ENCODE measurements at regions not wholly inside any gene's neighbourhood (a gene's known extent, or its start where the extent isn't known, plus 50 kb on each side); places are given as distances from the start of the nearest gene placed in this dataset.
"Not testable (repeated sequence)": the region's sequence is repeated elsewhere in the genome, so short reads cannot be mapped to it uniquely, and the experiment has no call there.

DNA sequence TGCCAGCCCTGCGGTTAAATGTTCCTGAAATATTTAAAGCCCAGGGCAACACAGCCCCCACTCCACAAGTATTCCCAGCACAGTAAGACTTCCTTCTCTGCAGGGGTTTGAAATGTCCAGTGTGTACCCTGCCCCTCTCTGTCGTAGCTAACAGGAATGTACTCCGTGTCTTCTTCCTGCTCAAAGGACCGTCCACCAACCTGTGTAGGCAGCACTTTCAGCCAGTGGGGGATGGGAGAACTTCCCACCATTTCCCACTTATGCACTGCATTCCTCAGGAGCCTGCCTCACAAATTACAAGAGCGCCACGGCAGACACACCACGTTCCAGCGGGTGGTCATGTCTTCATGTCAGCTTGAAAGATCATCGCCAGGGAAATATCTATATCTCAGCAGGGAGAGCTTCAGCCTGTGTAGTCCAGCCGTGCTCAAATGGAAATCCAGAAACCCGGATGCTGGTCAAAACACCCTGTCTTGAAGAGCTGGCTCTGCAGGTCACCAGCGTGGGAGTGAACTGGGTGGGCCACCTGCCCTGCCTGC is 65.7 kb downstream of the ART5 start:
- H3K18ac ChIP-seq (ENCODE audit: low read length); H3K4me3 ChIP-seq (ENCODE audit: low read length in 2 of 2); H2BK12ac ChIP-seq (ENCODE audit: low read length); H3K36me3 ChIP-seq (replicated peaks in 1 of 2; ENCODE audit: control insufficient read depth in 2 of 2, insufficient read depth in 2 of 2, low read length in 2 of 2); H2AFZ ChIP-seq (ENCODE audit: low read length); H3K4ac ChIP-seq (ENCODE audit: low read length); H2BK120ac ChIP-seq (ENCODE audit: low read depth, low read length); H3K23ac ChIP-seq (ENCODE audit: low read depth, low read length, poor library complexity); H3K4me1 ChIP-seq (ENCODE audit: control insufficient read depth in 2 of 2, insufficient read depth in 1 of 2, low read depth in 1 of 2, low read length in 2 of 2); H3K9ac ChIP-seq (ENCODE audit: low read depth, low read length, poor library complexity); H4K91ac ChIP-seq (ENCODE audit: low read depth, low read length, poor library complexity); H3K14ac ChIP-seq (ENCODE audit: low read length); H3K4me2 ChIP-seq (ENCODE audit: insufficient read depth, low read length, poor library complexity, severe bottlenecking); H4K8ac ChIP-seq (ENCODE audit: low read depth, low read length); H2BK5ac ChIP-seq (ENCODE audit: low read length); H2AK5ac ChIP-seq (ENCODE audit: low read depth, low read length); H3K9me3 ChIP-seq (replicated peaks in 1 of 2; ENCODE audit: control insufficient read depth in 2 of 2, insufficient read depth in 1 of 2, low read depth in 1 of 2, low read length in 2 of 2); H2BK15ac ChIP-seq (ENCODE audit: low read length); H3K79me1 ChIP-seq (ENCODE audit: low read depth, low read length); H3K27ac ChIP-seq (replicated peaks; ENCODE audit: low read length); DNase-seq (ENCODE audit: low spot score): not testable (repeated sequence)
- peaks cover 0 to 20% (median 7%) of the 10 kb centered on the region in 3 experiments for H3K27me3 ChIP-seq (ENCODE audit: control insufficient read depth in 3 of 3, insufficient read depth in 3 of 3, low read depth in 1 of 3, low read length in 3 of 3)
- WGBS, 2 donors (ENCODE audit: extremely low coverage in 2 of 2, insufficient read length in 2 of 2, insufficient replicate concordance in 1 of 2) = no CpG with 5 or more reads among the region's 12 CpGs

DNA sequence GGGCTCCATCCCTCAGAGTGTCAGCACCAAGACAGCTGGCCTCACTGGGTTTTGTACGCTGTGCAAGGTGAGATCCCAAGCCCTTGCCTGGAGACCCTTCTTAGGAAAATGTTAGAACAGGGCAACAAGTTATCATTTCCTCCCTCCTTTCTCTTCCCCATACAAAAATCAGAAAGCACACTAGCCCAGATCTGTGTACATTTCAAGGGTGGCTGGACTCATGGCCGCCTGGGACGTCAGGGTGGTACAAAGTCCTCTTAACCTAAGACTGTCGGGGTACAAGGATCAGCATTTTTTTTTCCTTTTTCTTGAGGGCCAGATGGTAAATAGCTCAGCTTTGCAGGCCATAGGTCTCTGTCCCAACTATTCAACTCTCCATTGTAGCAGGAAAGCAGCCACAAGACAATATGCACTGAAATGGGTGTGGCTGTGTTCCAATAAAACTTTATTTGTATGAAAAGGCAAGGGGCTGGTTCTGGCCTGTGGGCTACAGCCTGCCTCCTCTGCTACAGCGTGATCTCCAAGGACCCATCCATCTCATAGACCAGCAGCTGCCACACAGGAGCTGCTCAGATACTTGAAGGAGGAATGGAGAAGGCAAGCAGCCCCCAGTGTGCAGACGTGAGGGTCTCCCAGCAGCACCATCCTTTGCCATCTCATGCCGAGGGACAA is 68.7 kb downstream of the ART5 start:
- not testable (repeated sequence) for H3K4me2 ChIP-seq (ENCODE audit: insufficient read depth, low read length, poor library complexity, severe bottlenecking); H2AK5ac ChIP-seq (ENCODE audit: low read depth, low read length); H3K9me3 ChIP-seq (replicated peaks in 1 of 2; ENCODE audit: control insufficient read depth in 2 of 2, insufficient read depth in 1 of 2, low read depth in 1 of 2, low read length in 2 of 2); H3K9ac ChIP-seq (ENCODE audit: low read depth, low read length, poor library complexity); H3K27ac ChIP-seq (replicated peaks; ENCODE audit: low read length); H2BK12ac ChIP-seq (ENCODE audit: low read length); H2BK15ac ChIP-seq (ENCODE audit: low read length); H4K8ac ChIP-seq (ENCODE audit: low read depth, low read length); H2BK120ac ChIP-seq (ENCODE audit: low read depth, low read length); H2AFZ ChIP-seq (ENCODE audit: low read length); DNase-seq (ENCODE audit: low spot score); H4K91ac ChIP-seq (ENCODE audit: low read depth, low read length, poor library complexity); H2BK5ac ChIP-seq (ENCODE audit: low read length); H3K4me3 ChIP-seq (ENCODE audit: low read length in 2 of 2); H3K23ac ChIP-seq (ENCODE audit: low read depth, low read length, poor library complexity); H3K18ac ChIP-seq (ENCODE audit: low read length); H3K79me1 ChIP-seq (ENCODE audit: low read depth, low read length); H3K36me3 ChIP-seq (replicated peaks in 1 of 2; ENCODE audit: control insufficient read depth in 2 of 2, insufficient read depth in 2 of 2, low read length in 2 of 2); H3K27me3 ChIP-seq (ENCODE audit: control insufficient read depth in 3 of 3, insufficient read depth in 3 of 3, low read depth in 1 of 3, low read length in 3 of 3); H3K14ac ChIP-seq (ENCODE audit: low read length); H3K4me1 ChIP-seq (ENCODE audit: control insufficient read depth in 2 of 2, insufficient read depth in 1 of 2, low read depth in 1 of 2, low read length in 2 of 2); H3K4ac ChIP-seq (ENCODE audit: low read length)
- WGBS, 2 donors (ENCODE audit: extremely low coverage in 2 of 2, insufficient read length in 2 of 2, insufficient replicate concordance in 1 of 2) = no CpG with 5 or more reads among the region's 7 CpGs

DNA sequence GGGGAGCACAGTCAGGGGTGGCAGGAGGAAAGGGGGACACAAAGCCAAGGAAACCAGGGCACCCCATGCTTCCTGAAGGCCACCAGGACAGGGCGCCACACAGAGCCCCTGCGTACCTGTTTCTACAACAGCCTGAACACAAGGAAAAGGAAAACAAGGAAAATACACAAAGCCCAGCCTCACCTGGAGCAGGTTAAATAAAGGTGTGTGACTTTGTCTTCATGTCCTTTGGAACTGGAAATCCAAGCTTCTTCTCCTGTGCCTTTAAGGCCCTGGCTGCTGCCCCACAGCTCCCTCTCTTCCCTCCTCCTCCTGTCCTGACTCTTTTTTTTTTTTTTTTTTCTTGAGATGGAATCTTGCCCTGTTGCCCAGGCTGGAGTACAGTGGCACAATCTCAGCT is 70.0 kb downstream of the ART5 start:
- not testable (repeated sequence) for H3K27ac ChIP-seq (replicated peaks; ENCODE audit: low read length); H2AK5ac ChIP-seq (ENCODE audit: low read depth, low read length); H2AFZ ChIP-seq (ENCODE audit: low read length); H3K14ac ChIP-seq (ENCODE audit: low read length); H3K4me1 ChIP-seq (ENCODE audit: control insufficient read depth in 2 of 2, insufficient read depth in 1 of 2, low read depth in 1 of 2, low read length in 2 of 2); H2BK15ac ChIP-seq (ENCODE audit: low read length); H3K18ac ChIP-seq (ENCODE audit: low read length); H3K36me3 ChIP-seq (replicated peaks in 1 of 2; ENCODE audit: control insufficient read depth in 2 of 2, insufficient read depth in 2 of 2, low read length in 2 of 2); H3K79me1 ChIP-seq (ENCODE audit: low read depth, low read length); H3K4ac ChIP-seq (ENCODE audit: low read length); H2BK120ac ChIP-seq (ENCODE audit: low read depth, low read length); H3K23ac ChIP-seq (ENCODE audit: low read depth, low read length, poor library complexity); DNase-seq (ENCODE audit: low spot score); H4K8ac ChIP-seq (ENCODE audit: low read depth, low read length); H3K9ac ChIP-seq (ENCODE audit: low read depth, low read length, poor library complexity); H3K27me3 ChIP-seq (ENCODE audit: control insufficient read depth in 3 of 3, insufficient read depth in 3 of 3, low read depth in 1 of 3, low read length in 3 of 3); H3K4me2 ChIP-seq (ENCODE audit: insufficient read depth, low read length, poor library complexity, severe bottlenecking); H4K91ac ChIP-seq (ENCODE audit: low read depth, low read length, poor library complexity); H3K4me3 ChIP-seq (ENCODE audit: low read length in 2 of 2); H3K9me3 ChIP-seq (replicated peaks in 1 of 2; ENCODE audit: control insufficient read depth in 2 of 2, insufficient read depth in 1 of 2, low read depth in 1 of 2, low read length in 2 of 2); H2BK5ac ChIP-seq (ENCODE audit: low read length); H2BK12ac ChIP-seq (ENCODE audit: low read length)
- no CpG with 5 or more reads among the region's 2 CpGs for WGBS, 2 donors (ENCODE audit: extremely low coverage in 2 of 2, insufficient read length in 2 of 2, insufficient replicate concordance in 1 of 2)

DNA sequence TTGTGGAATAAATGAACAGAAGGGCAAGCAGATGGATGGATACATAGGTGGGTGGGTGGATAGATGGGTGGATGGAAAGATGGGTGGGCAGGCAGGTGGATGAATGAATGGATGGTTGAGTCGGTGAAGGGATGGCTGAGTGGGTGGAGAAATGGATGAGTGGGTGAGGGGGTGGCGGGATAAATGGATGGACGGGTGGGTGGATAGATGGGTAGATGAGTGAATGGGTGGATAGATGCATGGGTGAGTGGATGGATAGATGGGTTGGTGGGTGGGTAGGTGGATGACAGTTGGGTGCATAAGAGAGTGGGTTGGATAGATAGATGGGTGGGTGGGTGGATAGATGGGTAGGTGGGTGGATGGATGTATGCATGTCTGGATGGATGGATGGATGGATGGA is 76.0 kb downstream of the ART5 start:
- H3K4me3 ChIP-seq (ENCODE audit: low read length in 2 of 2); H3K18ac ChIP-seq (ENCODE audit: low read length); H3K9me3 ChIP-seq (replicated peaks in 1 of 2; ENCODE audit: control insufficient read depth in 2 of 2, insufficient read depth in 1 of 2, low read depth in 1 of 2, low read length in 2 of 2); H2AFZ ChIP-seq (ENCODE audit: low read length); H2BK5ac ChIP-seq (ENCODE audit: low read length); H3K14ac ChIP-seq (ENCODE audit: low read length); H3K4ac ChIP-seq (ENCODE audit: low read length); H2BK15ac ChIP-seq (ENCODE audit: low read length); H4K91ac ChIP-seq (ENCODE audit: low read depth, low read length, poor library complexity); H3K4me2 ChIP-seq (ENCODE audit: insufficient read depth, low read length, poor library complexity, severe bottlenecking); H3K4me1 ChIP-seq (ENCODE audit: control insufficient read depth in 2 of 2, insufficient read depth in 1 of 2, low read depth in 1 of 2, low read length in 2 of 2); H4K8ac ChIP-seq (ENCODE audit: low read depth, low read length); DNase-seq (ENCODE audit: low spot score); H2BK120ac ChIP-seq (ENCODE audit: low read depth, low read length); H3K23ac ChIP-seq (ENCODE audit: low read depth, low read length, poor library complexity); H3K36me3 ChIP-seq (replicated peaks in 1 of 2; ENCODE audit: control insufficient read depth in 2 of 2, insufficient read depth in 2 of 2, low read length in 2 of 2); H3K27ac ChIP-seq (replicated peaks; ENCODE audit: low read length); H3K27me3 ChIP-seq (ENCODE audit: control insufficient read depth in 3 of 3, insufficient read depth in 3 of 3, low read depth in 1 of 3, low read length in 3 of 3); H3K9ac ChIP-seq (ENCODE audit: low read depth, low read length, poor library complexity); H3K79me1 ChIP-seq (ENCODE audit: low read depth, low read length); H2BK12ac ChIP-seq (ENCODE audit: low read length); H2AK5ac ChIP-seq (ENCODE audit: low read depth, low read length): not testable (repeated sequence)
- 100% methylated on average over 1 of the region's 3 CpGs; no CpG with 5 or more reads in 1 of the 2 donors for WGBS, 2 donors (ENCODE audit: extremely low coverage in 2 of 2, insufficient read length in 2 of 2, insufficient replicate concordance in 1 of 2)

All from neuronal stem cell (in vitro differentiated cells).